Upper lobe of left lung (tissue), 6 donors: ENCODE measurements at regions not wholly inside any gene's neighbourhood (a gene's known extent, or its start where the extent isn't known, plus 50 kb on each side); places are given as distances from the start of the nearest gene placed in this dataset.
A peak's percentile ranks its signal among the peaks of the same experiment; 100 is the strongest.

ENCODE experiments used
- ATAC-seq, 2 donors: fragments of 200-7000 bp; cut with Tn5 transposase; one replicate each; pipeline ENCODE4 v1.9.1; 2022; ENCODE audit warnings: mild to moderate bottlenecking in 2 of 2, moderate library complexity in 2 of 2; ENCODE audit not compliant: low FRiP score in 2 of 2
- DNase-seq, 2 donors: peaks; one replicate each; pipeline ENCODE4 v3.0.0-alpha.2; 2019 to 2020
- H3K27ac ChIP-seq, 4 donors: fragments of 200-600 bp; sonication (generic); one replicate each; pipeline ENCODE4 v1.5.1; 2016 to 2019
- H3K27me3 ChIP-seq, 4 donors: fragments of 200-600 bp; sonication (generic); one replicate each; pipeline ENCODE4 v1.5.1; 2017 to 2019
- H3K36me3 ChIP-seq, 4 donors: fragments of 200-600 bp; sonication (generic); one replicate each; pipeline ENCODE4 v1.5.1; 2016 to 2019
- H3K4me1 ChIP-seq, 4 donors: fragments of 200-600 bp; sonication (generic); one replicate each; pipeline ENCODE4 v1.5.1; 2018 to 2019
- H3K4me3 ChIP-seq, 4 donors: fragments of 200-600 bp; sonication (generic); one replicate each; pipeline ENCODE4 v1.5.1; 2017 to 2019; ENCODE audit warnings: mild to moderate bottlenecking in 2 of 4, moderate library complexity in 1 of 4
- H3K9me3 ChIP-seq, 4 donors: fragments of 200-600 bp; sonication (generic); one replicate each; pipeline ENCODE4 v1.5.1; 2018 to 2019
- CTCF ChIP-seq, 6 experiments: fragments of 450-650 bp in 4 of 6; fragments of 200-600 bp in 2 of 6; sonication (generic) in 2 of 6; IDR thresholded peaks; one replicate each; pipeline ENCODE4 v1.5.1; 2016 to 2019; ENCODE audit warnings: antibody characterized with exemption in 6 of 6
- EP300 ChIP-seq, 4 donors: sonication (generic); formaldehyde crosslinking; IDR thresholded peaks; one replicate each; pipeline ENCODE4 v1.5.1; 2017; ENCODE audit warnings: antibody characterized with exemption in 4 of 4, control low read depth in 2 of 4
- POLR2A ChIP-seq, 4 donors: fragments of 450-650 bp; IDR thresholded peaks; one replicate each; pipeline ENCODE4 v1.5.1; 2016 to 2017; ENCODE audit warnings: antibody characterized with exemption in 4 of 4, mild to moderate bottlenecking in 2 of 4
- POLR2AphosphoS5 ChIP-seq, 2 donors: sonication (generic); formaldehyde crosslinking; IDR thresholded peaks; one replicate each; pipeline ENCODE4 v1.5.1; 2017; ENCODE audit warnings: antibody characterized with exemption in 2 of 2
- WGBS, 2 donors: methylation state at CpG; one replicate each; pipeline ENCODE4 v1.1.5; 2017 to 2018; 5-methylcytosine and 5-hydroxymethylcytosine counted together
- donor health status: DM: no; HTN: no; CAD: no; lungs with moderate emphysema.
- donor health status: DM: no; HTN: yes; CAD: no; lungs with severe emphysema.

GRCh38 chr4:177097291-177097690 is 212.4 kb upstream of the NEIL3 start:
- ATAC-seq, result no peak
- no peaks in the 10 kb centered on the region for H3K4me1 ChIP-seq
- H3K9me3 ChIP-seq, result no peaks in the 10 kb centered on the region
- no peak overlapping the region for H3K27ac ChIP-seq
- no peak for TF ChIP-seq POLR2A (IDR thresholded peaks at IDR 0.05)
- TF ChIP-seq POLR2AphosphoS5 (IDR thresholded peaks at IDR 0.05), result no peak
- TF ChIP-seq EP300 (IDR thresholded peaks at IDR 0.05), result no peak
- TF ChIP-seq CTCF (IDR thresholded peaks at IDR 0.05), result no peak
- no peaks in the 10 kb centered on the region for H3K36me3 ChIP-seq
- whole genome bisulfite sequencing, 2 donors, result 84 to 90% methylated on average over 6 of the region's 6 CpGs
- H3K4me3 ChIP-seq, result no peak overlapping the region
- H3K27me3 ChIP-seq, result no peaks in the 10 kb centered on the region
- no peak for DNase-seq

GRCh38 chr4:177099211-177099610 is 210.5 kb upstream of the NEIL3 start:
- Histone ChIP-seq H3K9me3 (no peaks in the 10 kb centered on the region), H3K27me3 (no peaks in the 10 kb centered on the region), H3K36me3 (no peaks in the 10 kb centered on the region), H3K4me3 (no peak overlapping the region), H3K4me1 (no peaks in the 10 kb centered on the region), H3K27ac (no peak overlapping the region)
- TF ChIP-seq EP300 (IDR thresholded peaks at IDR 0.05), result no peak
- no peak for TF ChIP-seq CTCF (IDR thresholded peaks at IDR 0.05)
- TF ChIP-seq POLR2A (IDR thresholded peaks at IDR 0.05), result no peak
- no peak for TF ChIP-seq POLR2AphosphoS5 (IDR thresholded peaks at IDR 0.05)
- DNase-seq (no peak), ATAC-seq (no peak)
- WGBS, 2 donors, result 88 to 93% methylated on average over 6 of the region's 6 CpGs

- no peak for ATAC-seq
- Histone ChIP-seq H3K27ac (no peak overlapping the region), H3K4me1 (no peaks in the 10 kb centered on the region), H3K36me3 (no peaks in the 10 kb centered on the region), H3K9me3 (no peaks in the 10 kb centered on the region), H3K4me3 (no peak overlapping the region), H3K27me3 (no peaks in the 10 kb centered on the region)
- 80 to 82% methylated on average over 3 of the region's 3 CpGs for WGBS, 2 donors
- TF ChIP-seq CTCF (IDR thresholded peaks at IDR 0.05) (no peak), EP300 (IDR thresholded peaks at IDR 0.05) (no peak), POLR2AphosphoS5 (IDR thresholded peaks at IDR 0.05) (no peak), POLR2A (IDR thresholded peaks at IDR 0.05) (no peak)
- no peak for DNase-seq
Observed at GRCh38 chr4:177100307-177100706, 209.4 kb upstream of the NEIL3 start.

- no peaks in the 10 kb centered on the region for H3K27me3 ChIP-seq
- DNase-seq (no peak), ATAC-seq (no peak)
- no peaks in the 10 kb centered on the region for H3K36me3 ChIP-seq
- no peaks in the 10 kb centered on the region for H3K4me1 ChIP-seq
- no peaks in the 10 kb centered on the region for H3K9me3 ChIP-seq
- H3K27ac ChIP-seq, result no peak overlapping the region
- H3K4me3 ChIP-seq, result no peak overlapping the region
- TF ChIP-seq POLR2AphosphoS5 (IDR thresholded peaks at IDR 0.05) (no peak), CTCF (IDR thresholded peaks at IDR 0.05) (no peak), EP300 (IDR thresholded peaks at IDR 0.05) (no peak), POLR2A (IDR thresholded peaks at IDR 0.05) (no peak)
Observed at GRCh38 chr4:177103619-177104018, 206.1 kb upstream of the NEIL3 start.

- Histone ChIP-seq H3K4me3 (no peak overlapping the region), H3K9me3 (no peaks in the 10 kb centered on the region), H3K27me3 (no peaks in the 10 kb centered on the region), H3K27ac (no peak overlapping the region), H3K4me1 (no peaks in the 10 kb centered on the region), H3K36me3 (no peaks in the 10 kb centered on the region)
- WGBS, 2 donors, result 77 to 85% methylated on average over 6 of the region's 6 CpGs
- no peak for TF ChIP-seq POLR2AphosphoS5 (IDR thresholded peaks at IDR 0.05)
- TF ChIP-seq POLR2A (IDR thresholded peaks at IDR 0.05), result no peak
- TF ChIP-seq EP300 (IDR thresholded peaks at IDR 0.05), result no peak
- no peak for TF ChIP-seq CTCF (IDR thresholded peaks at IDR 0.05)
- DNase-seq (no peak), ATAC-seq (peak in 1 of 2 donors; percentile 51)
Observed at GRCh38 chr4:177105536-177105935, 204.1 kb upstream of the NEIL3 start.
